GM21447 (cell line): ENCODE measurements at regions not wholly inside any gene's neighbourhood (a gene's known extent, or its start where the extent isn't known, plus 50 kb on each side); places are given as distances from the start of the nearest gene placed in this dataset.
"Not testable (repeated sequence)": the region's sequence is repeated elsewhere in the genome, so short reads cannot be mapped to it uniquely, and the experiment has no call there.

Experiments used
- ATAC-seq: cut with Tn5 transposase; IDR thresholded peaks from one replicate; pipeline ENCODE4 v1.9.1; 2021; ENCODE audit not compliant: unreplicated experiment

DNA sequence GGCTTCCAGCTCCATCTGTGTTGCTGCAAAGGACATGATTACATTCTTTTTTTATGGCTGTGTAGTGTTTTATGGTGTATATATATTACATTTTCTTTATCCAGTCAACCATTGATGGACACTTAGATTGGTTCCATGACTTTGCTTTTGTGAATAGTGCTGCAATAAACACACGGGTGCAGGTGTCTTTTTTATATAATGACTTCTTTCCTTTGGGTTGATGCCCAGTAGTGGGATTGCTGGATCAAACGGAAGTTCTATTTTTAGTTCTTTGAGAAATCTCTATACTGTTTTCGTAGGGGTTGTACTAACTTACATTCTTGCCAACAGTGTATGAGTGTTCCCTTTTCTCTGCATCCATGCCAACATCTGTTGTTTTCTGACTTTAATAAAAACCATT lies 189.7 kb downstream of the ACTR3B start:
- ATAC-seq, result no peak

DNA sequence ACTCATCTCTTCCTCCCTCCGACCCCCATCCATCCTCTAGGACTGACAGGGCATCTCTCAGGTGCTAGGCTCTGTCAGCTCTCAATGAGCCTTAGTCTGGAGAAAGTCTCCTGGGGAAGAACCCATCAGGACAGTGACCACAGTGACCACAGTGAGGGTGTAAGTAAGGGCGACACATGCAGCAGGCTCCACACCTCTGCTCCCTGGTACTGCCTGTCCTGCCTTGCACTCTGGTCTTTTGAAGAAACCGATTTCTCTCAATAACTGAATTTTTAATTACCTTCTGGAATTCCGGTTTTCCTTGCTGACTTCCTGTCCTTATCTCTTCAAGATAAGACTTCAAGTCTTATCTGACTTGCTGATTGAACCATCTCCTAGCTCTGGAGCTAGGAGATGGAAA lies 190.2 kb downstream of the ACTR3B start:
- ATAC-seq, result no peak

GRCh38 chr7:152956006-152956405 lies 196.5 kb downstream of the ACTR3B start:
- no peak for ATAC-seq

- no peak for ATAC-seq
Observed at GRCh38 chr7:152959610-152960009, 200.1 kb downstream of the ACTR3B start.

DNA sequence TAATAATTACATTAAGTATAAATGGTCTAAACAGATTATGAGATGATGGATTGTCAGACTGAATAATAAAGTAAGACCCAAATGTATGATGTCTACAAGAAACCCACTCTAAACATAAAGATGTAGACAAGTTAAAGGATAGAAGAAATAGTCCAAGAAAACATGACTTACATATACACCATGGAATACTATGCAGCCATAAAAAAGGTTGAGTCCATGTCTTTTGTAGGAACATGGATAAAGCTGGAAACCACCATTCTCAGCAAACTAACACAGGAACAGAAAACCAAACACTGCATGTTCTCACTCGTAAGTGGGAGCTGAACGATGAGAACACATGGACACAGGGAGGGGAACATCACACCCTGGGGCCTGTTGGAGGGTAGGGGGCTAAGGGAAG lies 202.2 kb downstream of the ACTR3B start:
- ATAC-seq, result not testable (repeated sequence)

DNA sequence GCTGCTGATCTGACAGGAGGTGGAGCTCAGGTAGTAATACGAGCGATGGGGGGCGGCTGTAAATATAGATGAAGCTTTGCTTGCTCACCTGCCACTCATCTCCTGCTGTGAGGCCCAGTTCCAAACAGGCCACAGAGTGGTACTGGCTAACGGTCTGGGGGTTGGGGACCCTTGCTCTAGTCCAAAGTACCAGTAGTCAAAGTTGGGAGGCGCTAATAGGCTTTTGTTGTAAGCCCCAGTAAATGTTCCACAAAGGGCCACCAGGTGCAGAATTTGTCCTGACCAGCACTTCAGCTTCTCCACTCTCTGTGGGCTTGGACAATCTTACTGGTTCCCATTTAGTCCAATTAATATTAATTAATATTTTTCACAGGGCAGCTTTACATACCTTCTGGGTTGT lies 206.6 kb downstream of the ACTR3B start:
- ATAC-seq, result no peak

- no peak for ATAC-seq
Observed at GRCh38 chr7:152967958-152968357, 208.4 kb downstream of the ACTR3B start.

- ATAC-seq, result no peak
Observed at GRCh38 chr7:152968514-152968913, 209.0 kb downstream of the ACTR3B start.

DNA sequence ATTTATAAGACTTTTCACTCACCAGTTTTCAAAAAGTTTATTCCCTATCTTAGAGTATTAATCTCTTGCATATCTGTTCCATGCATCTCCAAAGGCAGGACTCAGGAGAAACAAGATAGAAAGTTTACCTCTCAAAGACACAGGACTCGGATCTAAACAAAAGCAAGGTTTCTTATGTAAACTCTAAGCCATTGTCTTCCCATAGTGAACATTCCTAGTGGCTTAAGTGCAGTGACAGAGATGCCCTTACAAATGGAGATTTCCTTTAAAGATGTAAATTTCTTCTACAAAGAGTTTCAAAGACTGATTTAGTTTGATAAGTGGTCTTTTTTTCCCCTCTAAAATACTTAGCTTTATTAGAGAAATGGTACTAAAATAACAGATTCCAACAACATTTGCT lies 209.8 kb downstream of the ACTR3B start:
- no peak for ATAC-seq

- no peak for ATAC-seq
Observed at GRCh38 chr7:152969839-152970238, 210.3 kb downstream of the ACTR3B start.

- ATAC-seq, result no peak
Observed at GRCh38 chr7:152970481-152970880, 210.9 kb downstream of the ACTR3B start.

DNA sequence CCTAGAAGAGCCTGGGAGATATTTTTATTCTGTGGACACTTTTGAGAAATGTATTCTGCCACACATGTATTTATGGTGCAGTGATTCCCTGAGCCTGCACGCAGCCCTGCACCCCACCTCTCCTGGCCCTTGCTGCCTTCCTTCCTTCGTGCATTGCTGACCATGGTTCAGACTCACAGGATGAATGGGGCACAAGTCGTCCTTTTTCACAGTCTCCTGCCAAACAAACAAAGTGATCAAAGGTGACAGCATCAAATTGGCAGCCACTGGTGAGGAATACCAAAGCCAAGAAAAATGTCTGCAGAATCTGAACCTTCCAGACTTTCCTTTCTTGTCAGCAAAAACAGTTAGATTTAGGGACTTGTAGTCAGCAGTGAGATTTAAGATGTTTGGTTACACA lies 215.0 kb downstream of the ACTR3B start:
- no peak for ATAC-seq

DNA sequence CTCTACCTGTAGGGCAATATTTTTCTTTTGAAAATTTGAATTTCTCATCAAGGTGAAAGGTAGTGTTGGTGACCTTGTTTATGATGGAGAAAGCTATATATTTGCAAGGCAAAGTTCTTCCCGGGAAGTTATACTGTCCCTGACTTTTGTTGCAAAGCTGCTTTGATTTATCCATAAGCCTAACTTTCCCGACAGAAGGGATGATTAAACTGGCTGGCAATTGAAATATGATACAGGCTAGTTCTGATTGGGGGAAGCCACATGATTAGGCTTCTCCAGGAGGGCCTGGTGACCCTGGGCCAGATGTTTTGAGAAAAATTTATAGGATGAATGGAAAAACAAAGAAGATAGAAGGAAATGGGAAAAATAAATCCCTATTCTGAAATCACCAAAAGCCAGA lies 215.5 kb downstream of the ACTR3B start:
- no peak for ATAC-seq

DNA sequence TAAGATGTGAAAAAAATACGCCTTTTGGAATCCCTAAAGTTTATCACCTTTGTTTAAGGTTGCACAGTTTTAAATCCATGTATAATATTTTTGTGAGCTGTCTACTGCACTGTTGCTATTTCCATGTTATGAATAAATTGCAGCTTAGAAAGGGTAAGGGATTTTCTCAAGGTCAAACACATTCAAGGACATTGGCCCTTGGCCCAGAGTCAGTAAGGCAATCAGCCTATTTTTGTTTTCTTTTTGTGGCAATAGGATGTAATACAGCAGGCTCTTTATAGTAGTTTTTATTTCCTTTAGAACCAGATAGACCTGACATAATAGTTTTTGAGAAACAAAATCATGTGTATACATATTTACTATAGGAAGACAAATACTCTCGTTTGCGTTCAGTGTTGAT lies 219.8 kb downstream of the ACTR3B start:
- no peak for ATAC-seq

DNA sequence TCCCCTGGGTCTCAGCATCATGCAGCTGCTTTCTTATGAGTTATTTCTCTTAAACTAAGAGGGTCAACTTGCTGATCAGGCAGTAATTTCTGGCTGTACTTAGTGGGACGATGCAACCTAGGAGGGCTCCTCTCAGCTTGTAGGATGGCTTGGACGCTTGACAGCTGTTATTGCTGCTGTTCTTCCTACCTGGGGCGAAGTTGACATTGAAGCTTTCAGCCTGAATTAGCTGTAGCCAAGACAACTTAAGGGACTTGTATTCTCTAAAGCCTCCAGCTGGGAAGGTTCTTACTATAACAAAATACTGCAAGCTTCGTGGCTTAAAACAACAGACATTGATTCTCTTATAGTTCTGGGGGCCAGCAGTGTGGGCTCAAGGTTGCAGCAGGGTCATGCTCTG lies 224.9 kb downstream of the ACTR3B start:
- ATAC-seq, result no peak

- no peak for ATAC-seq
Observed at GRCh38 chr7:152986376-152986775, 226.8 kb downstream of the ACTR3B start.

- ATAC-seq, result no peak
Observed at GRCh38 chr7:152987656-152988055, 228.1 kb downstream of the ACTR3B start.

DNA sequence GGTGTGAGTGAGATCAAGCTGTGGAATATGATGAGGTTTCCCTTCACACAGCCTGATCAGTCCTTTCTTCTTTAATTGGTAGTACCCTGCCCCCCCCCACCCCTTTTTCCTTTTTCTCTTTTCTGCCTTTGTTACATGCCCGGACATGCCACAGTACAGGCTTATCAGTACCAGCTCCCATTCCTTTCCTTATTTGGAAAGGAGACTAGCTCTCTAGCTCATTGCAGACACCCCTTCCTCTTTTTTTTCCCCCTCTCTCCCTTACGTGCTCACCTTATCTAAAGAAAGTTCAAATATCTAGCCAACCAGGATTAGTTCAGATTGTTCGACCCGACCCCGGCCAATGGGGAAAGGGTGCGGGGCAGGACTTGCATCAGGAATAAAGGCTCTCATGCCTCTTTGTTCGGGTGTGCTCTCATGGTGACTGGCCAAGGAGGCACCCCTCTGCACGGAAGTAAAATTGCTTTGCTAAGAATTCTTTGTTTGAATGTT lies 230.4 kb downstream of the ACTR3B start:
- ATAC-seq, result no peak

DNA sequence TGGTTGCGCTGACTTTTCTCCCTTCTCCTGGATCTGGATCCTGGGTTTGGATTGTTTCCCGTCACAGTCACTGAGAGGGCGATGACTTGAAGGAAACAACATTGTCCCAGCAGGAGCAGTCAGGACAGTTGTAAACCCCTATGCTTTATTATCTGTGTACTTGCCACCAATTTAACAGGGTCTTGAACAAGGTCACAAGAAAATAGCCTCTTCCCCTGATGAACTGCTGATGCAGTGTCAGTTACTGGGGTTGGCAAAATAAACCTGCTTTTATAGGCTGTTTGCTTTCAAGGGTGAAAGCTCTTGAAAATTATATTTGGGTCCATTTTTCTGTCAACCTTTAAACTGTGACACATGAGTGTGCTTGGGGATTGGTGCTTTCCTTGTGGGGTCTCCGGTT lies 238.9 kb downstream of the ACTR3B start:
- no peak for ATAC-seq

DNA sequence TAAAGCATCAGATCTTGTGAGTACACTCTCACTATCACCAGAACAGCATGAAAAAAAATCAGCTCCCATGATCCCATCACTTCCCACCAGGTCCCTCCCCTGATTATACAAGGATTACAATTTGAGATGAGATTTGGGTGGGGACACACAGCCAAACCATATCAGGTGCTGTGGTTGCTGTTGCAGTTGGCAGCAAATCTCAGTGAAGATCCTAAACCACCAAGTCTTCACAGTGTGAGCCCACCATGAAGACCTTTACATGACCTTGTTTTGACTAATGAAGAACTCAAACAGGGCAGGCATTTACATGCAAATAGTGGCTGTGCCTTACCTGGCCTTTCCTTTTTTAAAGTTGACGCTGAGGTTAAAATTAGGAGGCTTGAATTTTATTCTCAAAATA lies 242.6 kb downstream of the ACTR3B start:
- ATAC-seq, result no peak

DNA sequence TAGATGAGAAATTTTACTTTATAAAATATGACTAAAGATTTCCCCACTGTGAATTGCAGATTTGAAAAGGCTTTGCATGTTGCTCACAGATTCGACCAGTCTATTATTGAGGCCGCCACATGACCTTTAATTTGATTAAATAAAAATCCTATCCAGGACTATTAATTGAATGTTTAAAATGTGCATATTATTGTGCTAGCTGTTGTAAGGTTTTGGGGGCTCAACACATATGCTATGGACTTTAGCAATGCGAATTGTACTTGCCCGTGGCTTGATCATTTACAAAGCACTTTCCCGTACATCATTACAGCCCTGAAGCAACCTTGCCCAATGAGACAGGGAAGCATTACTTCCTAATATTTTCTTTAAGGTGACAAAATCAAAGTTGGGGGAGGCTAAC lies 243.0 kb downstream of the ACTR3B start:
- ATAC-seq, result no peak

DNA sequence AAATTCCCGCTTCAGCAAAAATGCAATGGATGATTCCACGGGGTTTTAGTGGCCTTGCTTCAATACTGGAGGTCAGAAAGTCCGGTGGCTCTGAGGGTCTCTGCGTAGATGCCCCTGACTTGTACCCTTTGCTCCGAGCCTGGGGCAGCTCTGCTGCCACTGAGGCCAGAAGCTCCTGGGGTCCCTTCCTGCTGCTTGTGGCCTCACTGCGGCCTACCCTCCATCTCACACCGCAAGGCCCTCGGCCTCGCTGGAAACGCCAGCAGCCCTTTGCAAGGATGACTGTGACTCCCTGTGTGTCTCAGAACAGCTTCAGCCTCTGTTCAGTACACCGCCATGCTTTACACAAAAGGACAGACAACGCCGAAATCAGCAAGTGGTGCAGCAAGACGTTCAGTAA lies 244.8 kb downstream of the ACTR3B start:
- no peak for ATAC-seq

DNA sequence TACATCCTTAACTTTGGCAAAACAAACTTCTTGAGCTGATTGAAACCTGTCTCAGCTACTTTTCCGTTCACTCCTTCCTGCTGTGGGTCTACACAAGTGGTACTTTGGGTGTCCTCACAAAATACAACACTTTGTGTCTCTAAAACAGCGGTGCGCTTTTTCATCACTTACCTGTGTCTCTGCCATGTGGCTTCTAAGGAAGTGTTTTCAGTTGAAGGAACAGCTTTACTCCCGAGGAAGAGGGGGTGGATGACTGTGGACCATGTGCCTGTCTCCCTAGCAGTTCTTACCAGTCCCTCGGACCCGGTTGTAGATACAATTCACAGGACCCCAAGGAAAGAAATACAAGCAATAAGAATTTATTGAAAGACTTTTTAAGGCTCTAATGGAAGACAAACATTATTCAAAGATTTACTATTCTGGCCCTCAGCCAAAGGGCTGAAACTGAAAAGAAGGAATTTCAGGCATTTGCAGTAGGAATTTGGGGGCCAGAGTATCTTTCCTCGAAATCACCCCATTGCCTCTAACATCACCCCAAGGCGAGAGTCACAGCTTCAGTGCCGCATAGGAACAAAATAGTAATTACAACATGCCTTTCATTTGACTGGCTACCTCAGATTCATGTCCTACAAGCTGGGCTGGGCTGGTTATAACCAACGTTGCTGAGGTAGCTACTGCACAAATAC lies 246.3 kb downstream of the ACTR3B start:
- no peak for ATAC-seq
